OCI-LY3 (cell line): ENCODE measurements at regions not wholly inside any gene's neighbourhood (a gene's known extent, or its start where the extent isn't known, plus 50 kb on each side); places are given as distances from the start of the nearest gene placed in this dataset.

Experiments used
- CTCF ChIP-seq: fragments of 200-600, 300-600 bp; sonication (generic); IDR thresholded peaks from 2 replicates; pipeline ENCODE4 v1.5.1; 2014; ENCODE audit warnings: antibody characterized with exemption, low read length, low read depth
- EZH2phosphoT487 ChIP-seq: fragments of 200-600 bp; shearing (Covaris generic); IDR thresholded peaks from 2 replicates; pipeline ENCODE4 v1.6.1; 2018; ENCODE audit warnings: antibody characterized with exemption, mixed run types, low read depth

DNA sequence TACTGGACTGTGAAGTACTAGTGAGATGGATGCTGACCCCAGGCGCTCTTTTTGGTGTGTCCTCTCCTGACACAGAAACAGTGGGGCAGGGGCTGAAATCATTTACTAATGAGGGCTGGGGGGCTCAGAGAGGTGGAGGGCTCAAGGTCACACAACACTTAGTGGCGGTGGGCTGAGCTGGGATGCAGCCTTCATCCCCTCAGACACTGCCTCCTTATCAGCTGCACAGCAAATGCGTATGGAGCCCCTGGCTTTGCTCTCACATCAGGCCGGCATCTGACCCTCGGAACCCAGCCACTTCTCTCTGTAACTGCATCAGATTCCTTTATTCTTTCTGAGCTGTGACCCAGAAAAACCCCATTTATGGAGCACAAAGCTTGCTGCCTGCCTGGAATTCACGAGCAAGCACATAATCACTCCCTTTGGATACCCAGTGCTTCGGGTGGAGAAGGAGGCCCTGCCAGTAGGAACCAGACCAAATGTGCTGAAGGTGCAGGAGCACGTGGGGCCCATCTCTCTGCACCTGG, 736.6 kb downstream of the TBC1D22A start:
- TF ChIP-seq CTCF (no peak), EZH2phosphoT487 (no peak)
